ENCODE measurements at regions not wholly inside any gene's neighbourhood (a gene's known extent, or its start where the extent isn't known, plus 50 kb on each side); places are given as distances from the start of the nearest gene placed in this dataset.
"Not testable (repeated sequence)": the region's sequence is repeated elsewhere in the genome, so short reads cannot be mapped to it uniquely, and the experiment has no call there.

DNA sequence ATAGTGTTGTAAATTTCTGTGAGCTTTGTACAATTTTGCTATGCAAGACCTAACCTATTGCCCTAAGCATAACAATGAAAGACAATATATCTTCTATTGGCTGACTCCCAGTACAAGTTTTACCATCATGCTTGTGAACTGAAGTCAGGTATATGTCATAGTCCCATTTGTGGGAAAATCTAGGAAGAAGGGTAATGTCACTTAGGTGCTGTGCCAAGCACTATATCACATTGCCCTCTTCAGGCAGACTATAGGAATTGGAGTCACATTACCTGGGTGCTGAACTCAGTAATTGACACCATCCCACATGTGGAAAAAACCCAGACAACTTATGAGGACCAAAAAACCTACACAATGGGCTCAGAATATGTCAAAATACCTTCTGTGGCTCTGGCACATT lies 907.4 kb upstream of the AMELY start:
- DNase-seq: no peak
- no peaks in the 10 kb centered on the region for H3K9me3 Mint-ChIP-seq
- H3K27ac Mint-ChIP-seq: no peak overlapping the region
- H3K27me3 Mint-ChIP-seq: no peaks in the 10 kb centered on the region
- no peak overlapping the region for H3K4me3 Mint-ChIP-seq
- no peaks in the 10 kb centered on the region for H3K4me1 Mint-ChIP-seq
- H3K36me3 Mint-ChIP-seq: no peaks in the 10 kb centered on the region

GRCh38 chrY:7816567-7816966 lies 905.0 kb upstream of the AMELY start:
- Mint-ChIP-seq H3K27ac (no peak overlapping the region), H3K4me1 (no peaks in the 10 kb centered on the region), H3K27me3 (no peaks in the 10 kb centered on the region), H3K36me3 (no peaks in the 10 kb centered on the region), H3K9me3 (no peaks in the 10 kb centered on the region), H3K4me3 (no peak overlapping the region)
- DNase-seq: no peak

DNA sequence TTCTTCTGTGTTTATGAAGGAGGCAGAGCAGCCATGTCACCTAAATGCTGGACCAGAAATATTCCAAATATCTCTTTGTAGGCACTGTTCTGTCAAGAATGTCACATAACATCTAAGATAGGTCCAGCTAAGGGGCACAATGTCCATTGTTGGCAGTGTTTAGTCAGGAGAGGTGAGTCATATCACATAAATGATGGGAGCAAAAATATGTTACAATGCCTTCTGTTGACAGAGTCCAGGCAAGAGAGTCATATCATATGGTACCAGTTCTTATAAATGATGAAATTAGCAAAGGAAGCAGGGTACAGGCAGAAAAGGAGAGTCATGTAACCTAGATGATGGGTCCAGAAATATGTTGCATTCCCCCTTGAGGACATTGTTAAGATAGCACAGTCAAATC lies 904.4 kb upstream of the AMELY start:
- H3K4me3 Mint-ChIP-seq: no peak overlapping the region
- H3K9me3 Mint-ChIP-seq: no peaks in the 10 kb centered on the region
- H3K27ac Mint-ChIP-seq: no peak overlapping the region
- no peaks in the 10 kb centered on the region for H3K27me3 Mint-ChIP-seq
- H3K4me1 Mint-ChIP-seq: no peaks in the 10 kb centered on the region
- no peak for DNase-seq
- H3K36me3 Mint-ChIP-seq: no peaks in the 10 kb centered on the region

- H3K4me3 Mint-ChIP-seq: no peak overlapping the region
- no peak overlapping the region for H3K27ac Mint-ChIP-seq
- no peaks in the 10 kb centered on the region for H3K4me1 Mint-ChIP-seq
- no peaks in the 10 kb centered on the region for H3K36me3 Mint-ChIP-seq
- DNase-seq: no peak
- no peaks in the 10 kb centered on the region for H3K9me3 Mint-ChIP-seq
- H3K27me3 Mint-ChIP-seq: no peaks in the 10 kb centered on the region
Measured at GRCh38 chrY:7815285-7815684, 903.7 kb upstream of the AMELY start.

DNA sequence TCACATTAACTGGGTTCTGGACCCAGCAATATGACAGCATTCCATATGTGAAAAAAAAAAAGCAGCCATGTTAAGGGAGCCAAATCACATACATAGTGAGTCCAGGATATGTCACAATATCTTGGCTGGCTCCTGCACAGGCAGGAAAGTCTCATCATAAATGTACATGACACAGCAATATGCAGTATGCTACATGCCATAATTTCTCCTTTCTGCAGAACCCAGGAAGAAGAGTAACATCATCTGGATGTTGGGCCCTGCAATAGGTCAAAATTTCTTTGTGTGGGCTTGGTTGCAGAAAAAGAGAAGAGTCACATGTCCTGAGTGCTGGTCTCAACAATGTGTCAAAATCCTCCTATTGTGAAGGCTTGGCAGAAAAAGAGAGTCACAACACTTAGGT lies 902.8 kb upstream of the AMELY start:
- no peak overlapping the region for H3K27ac Mint-ChIP-seq
- H3K9me3 Mint-ChIP-seq: no peaks in the 10 kb centered on the region
- no peak for DNase-seq
- H3K4me3 Mint-ChIP-seq: no peak overlapping the region
- no peaks in the 10 kb centered on the region for H3K4me1 Mint-ChIP-seq
- no peaks in the 10 kb centered on the region for H3K27me3 Mint-ChIP-seq
- H3K36me3 Mint-ChIP-seq: no peaks in the 10 kb centered on the region

- DNase-seq: no peak
- no peak overlapping the region for H3K27ac Mint-ChIP-seq
- H3K4me1 Mint-ChIP-seq: no peaks in the 10 kb centered on the region
- no peaks in the 10 kb centered on the region for H3K27me3 Mint-ChIP-seq
- no peaks in the 10 kb centered on the region for H3K36me3 Mint-ChIP-seq
- H3K9me3 Mint-ChIP-seq: no peaks in the 10 kb centered on the region
- no peak overlapping the region for H3K4me3 Mint-ChIP-seq
Measured at GRCh38 chrY:7810359-7810758, 898.8 kb upstream of the AMELY start.

- H3K4me3 Mint-ChIP-seq: no peak overlapping the region
- no peaks in the 10 kb centered on the region for H3K27me3 Mint-ChIP-seq
- H3K36me3 Mint-ChIP-seq: no peaks in the 10 kb centered on the region
- no peak for DNase-seq
- H3K9me3 Mint-ChIP-seq: no peaks in the 10 kb centered on the region
- no peaks in the 10 kb centered on the region for H3K4me1 Mint-ChIP-seq
- no peak overlapping the region for H3K27ac Mint-ChIP-seq
Measured at GRCh38 chrY:7807516-7807870, 895.9 kb upstream of the AMELY start.

GRCh38 chrY:7806592-7807515 lies 895.3 kb upstream of the AMELY start:
- Mint-ChIP-seq H3K4me3 (no peak overlapping the region), H3K36me3 (no peaks in the 10 kb centered on the region), H3K27me3 (no peaks in the 10 kb centered on the region), H3K27ac (no peak overlapping the region), H3K4me1 (no peaks in the 10 kb centered on the region), H3K9me3 (no peaks in the 10 kb centered on the region)
- DNase-seq: no peak

- Mint-ChIP-seq H3K4me3 (no peak overlapping the region), H3K4me1 (no peaks in the 10 kb centered on the region), H3K36me3 (no peaks in the 10 kb centered on the region), H3K27ac (no peak overlapping the region), H3K9me3 (no peaks in the 10 kb centered on the region), H3K27me3 (no peaks in the 10 kb centered on the region)
- no peak for DNase-seq
Measured at GRCh38 chrY:7805624-7806023, 894.1 kb upstream of the AMELY start.

GRCh38 chrY:7803737-7804136 lies 892.2 kb upstream of the AMELY start:
- no peak overlapping the region for H3K27ac Mint-ChIP-seq
- no peak overlapping the region for H3K4me3 Mint-ChIP-seq
- H3K36me3 Mint-ChIP-seq: no peaks in the 10 kb centered on the region
- no peak for DNase-seq
- no peaks in the 10 kb centered on the region for H3K4me1 Mint-ChIP-seq
- H3K9me3 Mint-ChIP-seq: no peaks in the 10 kb centered on the region
- no peaks in the 10 kb centered on the region for H3K27me3 Mint-ChIP-seq

DNA sequence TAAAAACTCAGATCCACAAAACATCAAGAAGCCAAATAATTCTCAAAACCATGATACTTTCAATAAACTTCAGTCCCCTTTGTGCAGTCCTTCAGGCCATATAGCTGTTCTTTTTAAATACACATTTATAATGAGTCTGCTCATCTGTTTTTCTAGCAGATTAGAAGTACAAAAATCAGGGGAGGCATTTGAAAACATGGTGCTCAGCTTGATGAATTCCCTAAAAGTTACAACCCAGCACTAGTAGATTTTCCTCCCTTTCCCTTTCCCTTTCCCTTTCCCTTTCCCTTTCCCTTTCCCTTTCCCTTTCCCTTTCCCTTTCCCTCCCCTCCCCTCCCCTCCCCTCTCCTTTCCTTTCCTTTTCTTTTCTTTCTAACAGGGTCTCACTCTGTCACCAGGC lies 884.6 kb upstream of the AMELY start:
- no peaks in the 10 kb centered on the region for H3K9me3 Mint-ChIP-seq
- no peaks in the 10 kb centered on the region for H3K4me1 Mint-ChIP-seq
- H3K27me3 Mint-ChIP-seq: no peaks in the 10 kb centered on the region
- H3K36me3 Mint-ChIP-seq: no peaks in the 10 kb centered on the region
- H3K4me3 Mint-ChIP-seq: no peak overlapping the region
- no peak overlapping the region for H3K27ac Mint-ChIP-seq
- DNase-seq: no peak

- no peak for DNase-seq
- H3K27me3 Mint-ChIP-seq: no peaks in the 10 kb centered on the region
- H3K4me3 Mint-ChIP-seq: no peak overlapping the region
- H3K27ac Mint-ChIP-seq: no peak overlapping the region
- H3K36me3 Mint-ChIP-seq: no peaks in the 10 kb centered on the region
- no peaks in the 10 kb centered on the region for H3K9me3 Mint-ChIP-seq
- no peaks in the 10 kb centered on the region for H3K4me1 Mint-ChIP-seq
Measured at GRCh38 chrY:7794441-7794840, 882.9 kb upstream of the AMELY start.

DNA sequence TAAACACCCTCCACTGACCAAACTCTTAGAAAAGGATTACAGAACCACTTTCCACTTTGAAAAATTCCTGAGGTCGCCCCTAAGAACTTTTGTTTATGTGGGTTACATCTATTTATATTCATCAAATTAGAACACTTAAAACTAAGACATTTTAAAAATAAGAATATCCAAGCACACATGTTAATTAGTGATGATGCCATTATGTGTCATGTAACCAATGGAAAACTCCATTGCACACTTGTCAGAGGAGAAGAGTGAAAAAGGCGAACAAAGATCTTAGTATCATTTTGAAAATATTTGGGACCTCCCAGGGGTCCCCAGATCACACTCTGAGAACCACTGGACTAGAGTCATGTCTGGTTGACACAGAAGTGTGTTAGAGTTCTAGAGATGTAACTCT lies 882.4 kb upstream of the AMELY start:
- no peaks in the 10 kb centered on the region for H3K36me3 Mint-ChIP-seq

DNA sequence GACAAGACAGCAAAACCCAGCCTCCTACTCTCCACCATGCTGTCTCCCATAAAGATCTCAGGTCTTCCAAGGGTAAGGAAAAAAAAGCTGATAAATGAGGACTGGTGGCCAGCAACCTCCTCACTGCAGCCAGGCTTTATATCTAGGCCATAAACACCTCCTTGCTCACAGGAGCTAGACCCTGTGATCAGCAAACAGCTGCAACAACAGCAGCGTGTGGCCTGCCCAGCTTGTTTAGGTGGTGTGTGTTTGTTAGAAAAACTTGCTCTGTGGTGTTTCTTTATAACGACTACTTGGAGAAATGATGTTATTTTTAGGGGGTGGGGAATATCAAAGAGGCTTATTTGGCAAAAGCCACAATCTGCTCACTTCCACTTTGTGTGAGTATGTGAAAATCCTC lies 880.9 kb upstream of the AMELY start:
- Mint-ChIP-seq H3K4me1 (no peaks in the 10 kb centered on the region), H3K4me3 (no peak overlapping the region), H3K27me3 (no peaks in the 10 kb centered on the region), H3K27ac (no peak overlapping the region), H3K36me3 (no peaks in the 10 kb centered on the region), H3K9me3 (no peaks in the 10 kb centered on the region)
- no peak for DNase-seq

More for the DNA sequence above, 882.4 kb upstream of the AMELY start:
- Mint-ChIP-seq H3K9me3 (no peaks in the 10 kb centered on the region), H3K27ac (no peak overlapping the region), H3K27me3 (no peaks in the 10 kb centered on the region), H3K4me3 (no peak overlapping the region), H3K4me1 (no peaks in the 10 kb centered on the region)
- no peak for DNase-seq

DNA sequence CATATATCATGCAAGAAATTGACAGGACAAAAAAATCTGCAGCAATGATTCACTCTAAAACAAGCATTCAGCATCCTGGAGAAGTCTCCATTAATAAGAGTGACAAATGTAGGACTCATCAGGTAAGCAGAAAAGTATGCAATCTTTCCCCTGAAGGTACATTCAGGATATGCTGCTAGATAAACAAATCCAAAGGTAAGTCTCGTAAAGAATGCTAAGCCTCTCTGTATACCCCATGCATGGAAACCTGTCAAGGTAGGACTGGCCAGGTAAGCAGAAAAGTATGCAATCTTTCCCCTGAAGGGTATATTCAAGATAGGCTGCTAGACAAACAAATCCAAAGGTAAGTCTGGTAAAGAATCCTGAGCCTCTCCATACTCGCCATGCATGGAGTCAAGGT lies 869.9 kb upstream of the AMELY start:
- DNase-seq: no peak
- Mint-ChIP-seq H3K9me3 (no peaks in the 10 kb centered on the region), H3K27me3 (no peaks in the 10 kb centered on the region), H3K36me3 (no peaks in the 10 kb centered on the region), H3K27ac (no peak overlapping the region), H3K4me1 (no peaks in the 10 kb centered on the region), H3K4me3 (no peak overlapping the region)

DNA sequence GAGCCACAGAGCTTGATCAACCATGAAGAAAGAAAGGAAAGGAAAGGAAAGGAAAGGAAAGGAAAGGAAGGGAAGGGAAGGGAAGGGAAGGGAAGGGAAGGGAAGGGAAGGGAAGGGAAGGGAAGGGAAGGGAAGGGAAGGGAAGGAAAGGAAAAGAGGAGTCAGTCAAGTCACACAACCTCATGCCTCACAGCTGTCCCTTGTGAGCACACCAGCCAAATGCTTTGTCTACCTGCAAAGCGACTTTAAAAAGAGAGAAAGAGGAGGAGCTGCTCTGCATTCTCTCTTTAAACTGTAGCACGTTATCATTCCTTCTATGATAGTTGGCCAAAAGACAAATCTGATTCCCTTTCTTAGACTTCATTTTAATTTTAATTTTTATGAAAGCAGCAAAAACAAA lies 863.9 kb upstream of the AMELY start:
- H3K4me3 Mint-ChIP-seq, H3K27ac Mint-ChIP-seq, H3K27me3 Mint-ChIP-seq, H3K4me1 Mint-ChIP-seq, H3K9me3 Mint-ChIP-seq, DNase-seq, H3K36me3 Mint-ChIP-seq: not testable (repeated sequence)

Measured in activated naive CD8-positive, alpha-beta T cell treated with anti-CD3 and anti-CD28 coated beads for 36 hours (primary cell).